KOPT-K1 (cell line): ENCODE measurements at regions not wholly inside any gene's neighbourhood (a gene's known extent, or its start where the extent isn't known, plus 50 kb on each side); places are given as distances from the start of the nearest gene placed in this dataset.
"Not testable (repeated sequence)": the region's sequence is repeated elsewhere in the genome, so short reads cannot be mapped to it uniquely, and the experiment has no call there.

ENCODE experiments used
- H3K27ac ChIP-seq: fragments of 200-600 bp; sonication (generic); 2 replicates; pipeline ENCODE4 v1.5.1; 2016; ENCODE audit warnings: antibody characterized with exemption, mild to moderate bottlenecking, low read depth, low read length; ENCODE audit not compliant: poor library complexity, severe bottlenecking
- H3K36me3 ChIP-seq: fragments of 200-600 bp; sonication (generic); 2 replicates; pipeline ENCODE4 v1.5.1; 2017; ENCODE audit warnings: antibody characterized with exemption, mild to moderate bottlenecking, low read length, moderate library complexity; ENCODE audit not compliant: insufficient read depth
- H3K9me3 ChIP-seq: fragments of 200-600 bp; sonication (generic); 2 replicates; pipeline ENCODE4 v1.5.1; 2017; ENCODE audit warnings: antibody characterized with exemption, low read length, mild to moderate bottlenecking; ENCODE audit not compliant: insufficient read depth, poor library complexity, severe bottlenecking

DNA sequence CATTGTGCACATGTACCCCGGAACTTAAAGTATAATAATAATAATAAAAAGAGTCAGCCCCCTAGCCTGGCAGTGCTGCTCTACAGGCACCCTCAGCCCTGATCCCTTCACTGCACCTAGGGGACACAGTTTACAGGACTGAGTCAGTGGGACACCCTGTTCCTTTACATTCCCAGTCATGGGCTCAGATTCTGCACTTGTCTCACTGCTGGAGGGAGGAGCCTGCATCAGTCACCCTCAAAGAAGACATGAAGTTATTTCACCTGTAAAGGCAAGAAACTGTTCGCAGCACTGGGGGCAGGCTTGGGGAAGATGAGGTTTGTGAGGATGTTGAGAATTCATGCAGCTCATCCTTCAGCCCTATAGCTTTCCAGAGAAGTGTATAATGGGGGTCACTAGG is 50.7 kb upstream of the VPREB1 start:
- Histone ChIP-seq H3K9me3 (no peaks in the 10 kb centered on the region), H3K36me3 (no peaks in the 10 kb centered on the region), H3K27ac (no peak overlapping the region)

DNA sequence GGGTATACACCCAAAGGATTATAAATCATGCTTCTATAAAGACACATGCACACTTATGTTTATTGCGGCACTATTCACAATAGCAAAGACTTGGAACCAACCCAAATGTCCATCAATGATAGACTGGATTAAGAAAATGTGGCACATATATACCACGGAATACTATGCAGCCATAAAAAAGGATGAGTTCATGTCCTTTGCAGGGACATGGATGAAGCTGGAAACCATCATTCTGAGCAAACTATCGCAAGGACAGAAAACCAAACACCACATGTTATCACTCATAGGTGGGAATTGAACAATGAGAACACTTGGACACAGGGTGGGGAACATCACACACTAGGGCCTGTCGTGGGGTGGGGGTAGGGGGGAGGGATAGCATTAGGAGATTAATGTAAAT is 51.1 kb upstream of the VPREB1 start:
- H3K27ac ChIP-seq, H3K36me3 ChIP-seq, H3K9me3 ChIP-seq: not testable (repeated sequence)

DNA sequence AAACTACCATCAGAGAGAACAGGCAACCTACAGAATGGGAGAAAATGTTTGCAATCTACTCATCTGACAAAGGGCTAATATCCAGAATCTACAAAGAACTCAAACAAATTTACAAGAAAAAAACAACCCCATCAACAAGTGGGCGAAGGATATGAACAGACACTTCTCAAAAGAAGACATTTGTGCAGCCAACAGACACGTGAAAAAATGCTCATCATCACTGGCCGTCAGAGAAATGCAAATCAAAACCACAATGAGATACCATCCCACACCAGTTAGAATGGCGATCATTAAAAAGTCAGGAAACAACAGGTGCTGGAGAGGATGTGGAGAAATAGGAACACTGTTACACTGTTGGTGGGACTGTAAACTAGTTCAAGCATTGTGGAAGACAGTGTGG is 51.6 kb upstream of the VPREB1 start:
- not testable (repeated sequence) for H3K9me3 ChIP-seq, H3K27ac ChIP-seq, H3K36me3 ChIP-seq

DNA sequence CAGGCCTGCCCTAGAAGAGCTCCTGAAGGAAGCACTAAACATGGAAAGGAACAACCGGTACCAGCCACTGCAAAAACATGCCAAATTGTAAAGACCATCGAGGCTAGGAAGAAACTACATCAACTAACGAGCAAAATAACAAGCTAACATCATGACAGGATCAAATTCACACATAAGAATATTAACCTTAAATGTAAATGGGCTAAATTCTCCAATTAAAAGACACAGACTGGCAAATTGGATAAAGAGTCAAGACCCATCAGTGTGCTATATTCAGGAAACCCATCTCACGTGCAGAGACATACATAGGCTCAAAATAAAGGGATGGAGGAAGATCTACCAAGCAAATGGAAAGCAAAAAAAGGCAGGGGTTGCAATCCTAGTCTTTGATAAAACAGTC is 54.8 kb upstream of the VPREB1 start:
- H3K36me3 ChIP-seq, H3K9me3 ChIP-seq, H3K27ac ChIP-seq: not testable (repeated sequence)

DNA sequence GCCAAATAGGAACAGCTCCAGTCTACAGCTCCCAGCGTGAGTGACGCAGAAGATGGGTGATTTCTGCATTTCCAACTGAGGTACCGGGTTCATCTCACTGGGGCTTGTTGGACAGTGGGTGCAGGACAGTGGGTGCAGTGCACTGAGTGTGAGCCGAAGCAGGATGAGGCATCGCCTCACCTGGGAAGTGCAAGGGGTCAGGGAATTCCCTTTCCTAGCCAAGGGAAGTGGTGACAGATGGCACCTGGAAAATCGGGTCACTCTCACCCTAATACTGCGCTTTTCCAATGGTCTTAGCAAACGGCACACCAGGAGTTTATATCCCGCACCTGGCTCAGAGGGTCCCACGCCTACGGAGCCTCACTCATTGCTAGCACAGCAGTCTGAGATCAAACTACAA is 56.7 kb upstream of the VPREB1 start:
- H3K27ac ChIP-seq, H3K36me3 ChIP-seq, H3K9me3 ChIP-seq: not testable (repeated sequence)

DNA sequence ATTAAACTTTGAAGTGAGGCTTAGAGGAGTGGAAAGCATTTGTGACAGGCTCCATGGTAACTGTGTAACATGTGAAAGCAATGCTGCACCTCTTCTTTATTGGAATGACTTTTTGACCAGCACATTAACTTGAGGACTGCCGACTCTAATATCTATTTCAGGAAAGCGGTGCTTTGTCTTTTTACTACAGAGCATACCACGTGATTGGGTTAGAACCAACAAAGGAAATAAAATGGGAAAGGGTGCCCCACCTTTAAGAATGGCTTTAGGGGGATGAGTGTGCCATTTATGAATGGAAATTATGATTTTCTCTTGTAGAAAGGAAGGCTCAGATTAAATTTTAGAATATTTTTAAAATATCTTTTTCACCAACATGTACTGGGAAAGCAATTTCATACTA is 57.3 kb upstream of the VPREB1 start:
- H3K27ac ChIP-seq = no peak overlapping the region
- H3K36me3 ChIP-seq = no peaks in the 10 kb centered on the region
- no peaks in the 10 kb centered on the region for H3K9me3 ChIP-seq

DNA sequence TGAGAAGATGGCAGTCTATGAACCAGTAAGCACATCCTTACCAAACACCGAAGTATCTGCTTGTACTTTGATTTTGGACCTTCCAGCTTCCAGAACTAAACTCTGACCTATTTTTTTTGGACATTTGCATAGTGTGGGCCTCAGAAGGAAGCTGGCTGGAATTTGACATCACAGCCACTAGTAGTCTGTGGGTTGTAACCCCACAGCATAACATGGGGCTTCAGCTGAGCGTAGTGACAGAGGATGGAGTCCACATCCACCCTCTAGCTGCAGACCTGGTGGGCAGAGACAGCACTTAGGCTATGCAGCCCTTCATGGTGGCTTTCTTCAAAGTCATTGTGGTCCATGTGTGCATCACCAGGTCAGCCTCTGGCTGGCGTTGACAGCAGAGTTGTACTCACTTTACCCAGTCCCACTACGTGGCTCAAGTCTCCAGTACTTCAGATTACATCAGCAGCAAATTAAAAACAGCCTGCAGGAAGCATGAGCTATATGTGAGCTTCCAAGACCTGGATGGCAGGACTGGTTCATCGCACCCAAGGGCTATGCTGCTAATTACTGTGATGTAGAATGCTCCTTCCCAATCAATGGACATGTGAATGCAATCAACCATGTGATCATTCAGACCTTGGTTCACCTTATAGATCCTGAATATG is 58.6 kb upstream of the VPREB1 start:
- Histone ChIP-seq H3K36me3 (no peaks in the 10 kb centered on the region), H3K27ac (no peak overlapping the region), H3K9me3 (no peaks in the 10 kb centered on the region)

DNA sequence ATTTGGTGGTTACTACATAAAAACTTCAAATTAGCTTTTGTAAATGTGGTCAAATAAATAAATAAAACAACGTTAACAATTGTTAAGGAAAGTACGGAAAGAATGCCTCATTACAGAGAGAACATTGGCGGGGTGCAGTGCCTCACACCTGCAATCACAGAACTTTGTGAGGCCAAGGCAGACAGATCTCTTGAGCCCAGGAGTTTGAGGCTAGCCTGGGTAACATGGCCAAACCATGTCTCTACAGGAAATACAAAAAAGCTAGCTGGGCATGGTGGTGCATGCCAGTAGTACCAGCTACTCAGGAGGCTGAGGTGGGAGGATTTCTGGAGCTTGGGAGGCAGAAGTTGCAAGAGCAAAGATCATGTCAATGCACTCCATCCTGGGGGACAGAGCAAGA is 59.4 kb upstream of the VPREB1 start:
- H3K9me3 ChIP-seq = no peaks in the 10 kb centered on the region
- H3K36me3 ChIP-seq = no peaks in the 10 kb centered on the region
- H3K27ac ChIP-seq = no peak overlapping the region

DNA sequence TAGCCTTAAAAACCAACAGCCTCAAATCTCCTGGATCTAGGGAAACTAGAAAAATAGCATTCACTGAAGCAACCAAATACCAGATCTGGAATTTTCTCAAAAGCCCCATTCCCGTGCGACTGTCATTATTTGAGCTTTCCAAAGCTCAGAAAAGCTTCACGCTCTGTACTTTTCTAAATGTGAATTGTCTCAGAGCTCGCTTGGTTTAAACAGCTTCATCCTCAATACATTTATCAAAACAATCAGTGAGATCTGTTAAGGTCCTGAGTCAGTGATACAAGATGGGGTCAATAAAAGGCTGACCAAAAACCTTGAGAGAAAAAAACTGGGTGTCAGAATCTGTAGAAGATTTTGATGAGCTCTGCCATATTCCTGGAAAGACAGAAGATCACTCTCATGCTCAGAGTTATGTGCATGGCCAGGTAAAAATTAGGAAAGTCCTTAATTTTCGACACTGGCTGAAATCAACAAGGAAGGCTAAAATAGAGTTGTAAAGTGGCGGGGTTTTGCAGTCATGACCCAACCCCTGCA is 60.2 kb upstream of the VPREB1 start:
- H3K36me3 ChIP-seq = no peaks in the 10 kb centered on the region
- no peaks in the 10 kb centered on the region for H3K9me3 ChIP-seq
- H3K27ac ChIP-seq = no peak overlapping the region

DNA sequence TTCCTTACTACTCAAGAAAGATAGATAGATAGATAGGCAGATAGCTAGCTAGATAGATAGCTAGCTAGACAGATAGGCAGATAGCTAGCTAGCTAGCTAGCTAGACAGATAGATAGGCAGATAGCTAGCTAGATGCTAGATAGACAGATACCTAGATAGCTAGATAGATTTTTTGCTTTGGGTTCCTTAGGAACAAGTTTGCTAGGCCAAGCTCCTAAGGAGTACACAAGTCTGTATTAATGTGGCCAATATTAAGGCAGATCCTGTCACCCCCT is 61.7 kb upstream of the VPREB1 start:
- no peaks in the 10 kb centered on the region for H3K36me3 ChIP-seq
- no peaks in the 10 kb centered on the region for H3K9me3 ChIP-seq
- no peak overlapping the region for H3K27ac ChIP-seq

DNA sequence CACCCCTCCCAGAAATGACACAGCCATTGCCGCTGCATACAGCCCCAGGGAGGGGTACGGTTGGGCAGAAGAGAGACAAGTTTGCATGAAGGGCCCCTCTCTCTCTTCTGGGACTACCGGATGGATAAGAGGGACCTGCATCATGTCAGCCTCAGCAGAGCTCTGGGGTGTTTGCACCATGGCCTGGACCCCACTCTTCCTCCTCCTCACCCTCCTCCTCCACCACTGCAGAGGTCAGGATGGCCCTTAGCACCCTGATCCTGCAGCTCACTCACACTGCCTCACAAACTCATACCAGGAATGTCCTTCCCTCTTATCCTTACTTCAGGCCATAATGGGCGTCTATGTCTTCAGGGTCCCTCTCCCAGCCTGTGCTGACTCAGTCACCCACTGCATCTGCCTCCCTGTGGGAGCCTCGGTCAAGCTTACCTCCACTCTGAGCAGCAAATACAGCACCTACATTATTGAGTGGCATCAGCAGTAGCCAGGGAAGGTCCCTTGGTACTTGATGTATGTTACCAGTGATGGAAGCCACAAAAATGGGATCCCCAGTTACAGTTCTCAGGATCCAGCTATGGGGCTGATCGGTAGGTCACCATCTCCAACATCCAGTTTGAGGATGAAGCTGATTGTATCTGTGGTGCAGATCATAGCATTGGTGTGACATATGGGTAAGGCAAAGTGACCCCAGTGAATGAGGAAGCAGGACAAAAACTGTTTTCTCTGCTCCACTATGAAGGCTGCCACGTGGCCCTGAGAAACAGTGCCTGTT is 62.2 kb upstream of the VPREB1 start:
- H3K9me3 ChIP-seq = no peaks in the 10 kb centered on the region
- no peaks in the 10 kb centered on the region for H3K36me3 ChIP-seq
- H3K27ac ChIP-seq = no peak overlapping the region

DNA sequence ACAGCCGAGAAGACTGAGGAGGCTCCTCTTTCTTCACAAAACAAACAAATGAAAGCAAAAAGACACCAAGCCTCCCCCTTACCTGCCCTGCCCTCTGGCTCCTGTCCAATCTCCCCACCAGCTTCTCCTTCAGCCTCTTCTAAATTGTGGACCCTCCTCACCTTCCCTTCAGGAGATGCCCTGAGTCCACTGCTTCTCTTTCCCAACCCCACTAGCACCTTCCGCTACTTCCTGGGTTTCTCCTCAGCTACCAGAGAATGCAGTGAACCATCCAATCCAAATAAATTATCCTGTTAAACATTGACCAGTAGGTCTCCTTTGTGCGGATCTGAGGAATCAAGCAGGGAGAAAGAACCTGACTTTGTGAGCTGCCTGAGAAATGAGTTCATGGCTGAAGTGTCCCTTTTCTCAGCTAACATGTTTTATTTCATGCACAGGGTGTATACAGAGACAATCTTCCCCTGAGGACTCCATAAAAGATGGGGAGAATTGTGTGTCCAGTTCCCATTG is 63.2 kb upstream of the VPREB1 start:
- Histone ChIP-seq H3K27ac (no peak overlapping the region), H3K36me3 (no peaks in the 10 kb centered on the region), H3K9me3 (no peaks in the 10 kb centered on the region)

DNA sequence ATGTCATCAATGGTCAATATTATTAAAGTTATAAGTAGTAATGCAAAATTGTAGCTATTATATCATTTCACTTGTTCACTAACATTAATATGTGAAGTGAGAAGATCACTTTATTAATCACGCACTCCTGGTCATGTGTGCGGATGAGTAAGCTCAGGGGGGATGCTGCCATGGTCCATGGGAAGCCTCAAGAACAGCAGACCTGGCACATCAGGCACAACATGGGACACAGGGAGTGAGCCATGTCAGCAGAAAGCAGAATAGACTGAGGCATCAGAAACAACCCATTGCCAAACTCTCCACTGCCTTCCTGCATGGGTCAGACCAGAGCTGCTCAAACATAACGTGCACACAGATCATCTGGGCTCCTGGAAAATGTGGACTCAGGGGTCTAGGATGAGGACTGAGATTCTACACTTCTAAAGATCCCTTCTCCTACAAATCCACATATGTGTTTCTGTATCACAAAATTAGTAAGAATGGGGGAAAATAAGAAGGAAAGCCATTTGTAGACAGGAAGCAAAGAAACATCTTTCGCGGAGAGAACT is 63.8 kb upstream of the VPREB1 start:
- no peaks in the 10 kb centered on the region for H3K9me3 ChIP-seq

DNA sequence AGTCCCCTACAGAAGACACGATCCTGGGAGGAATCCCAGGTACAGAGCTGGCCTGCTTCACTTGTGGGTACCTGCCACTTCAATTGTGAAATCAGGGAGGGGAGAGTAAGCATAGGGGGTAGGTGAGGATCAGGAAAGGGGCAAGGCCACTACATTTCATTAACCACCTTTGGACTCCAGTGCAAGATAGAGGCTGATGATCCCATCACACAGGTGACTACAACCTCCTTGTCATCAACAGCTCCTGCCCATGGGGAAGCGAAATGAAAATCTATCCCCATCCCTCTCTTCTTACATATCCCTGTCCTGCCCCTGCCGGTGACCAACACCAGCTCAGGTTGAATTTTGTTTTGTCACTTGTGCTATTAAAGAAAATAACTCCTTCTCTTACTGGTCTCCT is 64.7 kb upstream of the VPREB1 start:
- Histone ChIP-seq H3K27ac (no peak overlapping the region), H3K36me3 (no peaks in the 10 kb centered on the region), H3K9me3 (no peaks in the 10 kb centered on the region)

More for the DNA sequence above, 63.8 kb upstream of the VPREB1 start:
- Histone ChIP-seq H3K36me3 (no peaks in the 10 kb centered on the region), H3K27ac (no peak overlapping the region)

DNA sequence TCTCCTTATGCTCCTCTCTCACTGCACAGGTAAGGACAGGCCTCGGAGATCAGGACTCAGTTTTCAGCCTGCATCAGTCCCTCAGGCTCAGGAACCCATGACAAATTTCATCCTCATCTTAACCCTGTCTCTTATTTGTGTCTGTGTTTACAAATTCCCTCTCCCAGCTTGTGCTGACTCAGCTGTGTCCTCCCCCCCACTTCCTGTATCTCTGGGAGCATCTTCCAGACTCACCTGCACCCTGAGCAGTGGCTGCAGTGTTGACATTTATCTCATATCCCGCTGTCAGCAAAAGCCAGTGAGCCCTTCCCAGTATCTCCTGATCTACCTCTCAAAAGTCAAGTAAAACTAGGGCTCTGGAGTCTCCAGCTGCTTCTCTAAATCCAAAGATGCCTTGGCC is 65.6 kb upstream of the VPREB1 start:
- no peak overlapping the region for H3K27ac ChIP-seq
- no peaks in the 10 kb centered on the region for H3K36me3 ChIP-seq
- H3K9me3 ChIP-seq = no peaks in the 10 kb centered on the region
